SU-DHL-6 (cell line): ENCODE measurements at regions not wholly inside any gene's neighbourhood (a gene's known extent, or its start where the extent isn't known, plus 50 kb on each side); places are given as distances from the start of the nearest gene placed in this dataset.

Source experiments
- H2AFZ ChIP-seq: fragments of 200-600 bp; sonication (generic); 2 replicates; pipeline ENCODE4 v1.6.1; 2014; ENCODE audit warnings: low read depth, mild to moderate bottlenecking, moderate library complexity, mixed read lengths, antibody characterized with exemption, low read length; ENCODE audit not compliant: severe bottlenecking
- H3F3A ChIP-seq: fragments of 200-600 bp; shearing (Covaris generic); 2 replicates; pipeline ENCODE4 v1.6.0; 2016; ENCODE audit warnings: antibody characterized with exemption, mild to moderate bottlenecking; ENCODE audit not compliant: insufficient read depth
- H3K27ac ChIP-seq: fragments of 200-600 bp; sonication (generic); 2 replicates; pipeline ENCODE4 v1.5.1; 2016; ENCODE audit warnings: low read depth, mild to moderate bottlenecking, low read length, moderate library complexity, mixed read lengths
- H3K27me3 ChIP-seq: fragments of 200-600 bp; sonication (generic), shearing (Covaris generic); 2 replicates; pipeline ENCODE4 v1.6.0; 2014; ENCODE audit warnings: mild to moderate bottlenecking, low read length
- H3K36me3 ChIP-seq: fragments of 200-600 bp; sonication (generic); 2 replicates; pipeline ENCODE4 v1.6.1; 2014; ENCODE audit warnings: mild to moderate bottlenecking, low read length, mixed read lengths
- H3K4me2 ChIP-seq: fragments of 300-600, 200-600 bp; shearing (Covaris generic), sonication (generic); 2 replicates; pipeline ENCODE4 v1.6.0; 2014; ENCODE audit warnings: low read length, low read depth, mild to moderate bottlenecking; ENCODE audit not compliant: poor library complexity, severe bottlenecking
- H3K4me3 ChIP-seq: fragments of 200-600 bp; sonication (generic); 2 replicates; pipeline ENCODE4 v1.5.1; 2014; ENCODE audit warnings: antibody characterized with exemption, low read length, mild to moderate bottlenecking, mixed read lengths; ENCODE audit not compliant: insufficient read depth, poor library complexity, severe bottlenecking
- H3K79me2 ChIP-seq: fragments of 200-600 bp; sonication (generic); 2 replicates; pipeline ENCODE4 v1.6.1; 2014; ENCODE audit warnings: mild to moderate bottlenecking, low read length, moderate library complexity; ENCODE audit not compliant: insufficient read depth
- H3K9ac ChIP-seq: fragments of 200-600 bp; sonication (generic); 2 replicates; pipeline ENCODE4 v1.7.0; 2014; ENCODE audit warnings: mild to moderate bottlenecking, low read length
- H3K9me2 ChIP-seq: fragments of 200-600 bp; sonication (generic); replicated peaks from 2 replicates; pipeline ENCODE4 v1.6.1; 2014; ENCODE audit warnings: low read length; ENCODE audit not compliant: insufficient read depth
- H3K9me3 ChIP-seq: fragments of 200-600 bp; sonication (generic); 2 replicates; pipeline ENCODE4 v1.6.1; 2014; ENCODE audit warnings: low read length, mixed read lengths; ENCODE audit not compliant: insufficient read depth
- H4K20me1 ChIP-seq: fragments of 200-600 bp; sonication (generic); 2 replicates; pipeline ENCODE4 v1.6.1; 2014; ENCODE audit warnings: low read depth, mild to moderate bottlenecking, antibody characterized with exemption, low read length, moderate library complexity, mixed read lengths
- EZH2phosphoT487 ChIP-seq: fragments of 200-600 bp; sonication (generic), shearing (Covaris generic); conservative IDR thresholded peaks from 2 replicates; pipeline ENCODE4 v1.6.1; 2018; ENCODE audit warnings: mild to moderate bottlenecking, antibody characterized with exemption, low read length, moderate library complexity, mixed read lengths
- TF ChIP-seq, protein P1 (sequence below): fragments of 200-600 bp; sonication (generic); IDR thresholded peaks from one replicate; pipeline ENCODE4 v1.5.1; 2017; ENCODE audit warnings: antibody characterized with exemption, mild to moderate bottlenecking, low read length, moderate library complexity; ENCODE audit not compliant: insufficient read depth, poor library complexity, severe bottlenecking

DNA sequence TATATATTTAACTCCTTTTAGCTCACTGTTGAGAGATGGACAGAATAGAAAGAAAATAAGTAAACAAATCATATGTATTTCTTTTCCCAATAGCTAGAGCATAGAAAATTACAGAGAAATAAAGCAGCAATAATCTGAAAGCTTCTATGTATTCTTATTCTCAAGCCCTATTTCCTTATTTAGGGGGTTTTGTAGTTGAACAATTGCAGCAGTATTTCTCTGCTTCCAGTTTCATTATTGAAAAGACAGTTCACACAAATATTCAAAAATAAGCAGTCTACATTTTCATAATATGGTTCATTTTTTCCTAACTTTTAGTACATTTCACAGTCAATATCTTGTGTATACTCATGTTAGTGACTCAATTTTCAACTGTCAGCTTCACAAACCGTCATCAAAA, 638.2 kb downstream of the MRPL39 start:
- Histone ChIP-seq H3K36me3 (no peaks in the 10 kb centered on the region), H3K9me2 (no peaks in the 10 kb centered on the region)
- TF ChIP-seq EZH2phosphoT487 = no peak
- TF ChIP-seq, protein P1, sequence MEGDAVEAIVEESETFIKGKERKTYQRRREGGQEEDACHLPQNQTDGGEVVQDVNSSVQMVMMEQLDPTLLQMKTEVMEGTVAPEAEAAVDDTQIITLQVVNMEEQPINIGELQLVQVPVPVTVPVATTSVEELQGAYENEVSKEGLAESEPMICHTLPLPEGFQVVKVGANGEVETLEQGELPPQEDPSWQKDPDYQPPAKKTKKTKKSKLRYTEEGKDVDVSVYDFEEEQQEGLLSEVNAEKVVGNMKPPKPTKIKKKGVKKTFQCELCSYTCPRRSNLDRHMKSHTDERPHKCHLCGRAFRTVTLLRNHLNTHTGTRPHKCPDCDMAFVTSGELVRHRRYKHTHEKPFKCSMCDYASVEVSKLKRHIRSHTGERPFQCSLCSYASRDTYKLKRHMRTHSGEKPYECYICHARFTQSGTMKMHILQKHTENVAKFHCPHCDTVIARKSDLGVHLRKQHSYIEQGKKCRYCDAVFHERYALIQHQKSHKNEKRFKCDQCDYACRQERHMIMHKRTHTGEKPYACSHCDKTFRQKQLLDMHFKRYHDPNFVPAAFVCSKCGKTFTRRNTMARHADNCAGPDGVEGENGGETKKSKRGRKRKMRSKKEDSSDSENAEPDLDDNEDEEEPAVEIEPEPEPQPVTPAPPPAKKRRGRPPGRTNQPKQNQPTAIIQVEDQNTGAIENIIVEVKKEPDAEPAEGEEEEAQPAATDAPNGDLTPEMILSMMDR = no peak

GRCh38 chr21:24955275-24955961, 651.9 kb downstream of the MRPL39 start:
- H2AFZ ChIP-seq = no peak overlapping the region
- H3K79me2 ChIP-seq = no peaks in the 10 kb centered on the region
- no peak overlapping the region for H3K9ac ChIP-seq
- no peaks in the 10 kb centered on the region for H4K20me1 ChIP-seq
- no peaks in the 10 kb centered on the region for H3K9me3 ChIP-seq
- no peaks in the 10 kb centered on the region for H3F3A ChIP-seq
- no peak overlapping the region for H3K4me2 ChIP-seq
- no peaks in the 10 kb centered on the region for H3K27me3 ChIP-seq
- no peaks in the 10 kb centered on the region for H3K9me2 ChIP-seq
- H3K36me3 ChIP-seq = no peaks in the 10 kb centered on the region
- no peak overlapping the region for H3K4me3 ChIP-seq
- TF ChIP-seq EZH2phosphoT487 = no peak
- TF ChIP-seq, protein P1 = no peak
- H3K27ac ChIP-seq = no peak overlapping the region

More for the DNA sequence above, 638.2 kb downstream of the MRPL39 start:
- Histone ChIP-seq H2AFZ (peak overlapping the region; percentile 26), H3K27ac (no peak overlapping the region), H3K79me2 (no peaks in the 10 kb centered on the region), H4K20me1 (no peaks in the 10 kb centered on the region), H3K9me3 (0 out of 2 replicates have a peak, but pooled peaks cover 4% of the 10 kb centered on the region), H3F3A (no peaks in the 10 kb centered on the region), H3K9ac (no peak overlapping the region), H3K27me3 (no peaks in the 10 kb centered on the region), H3K4me3 (no peak overlapping the region), H3K4me2 (no peak overlapping the region)

GRCh38 chr21:24948186-24948585, 659.1 kb downstream of the MRPL39 start:
- no peaks in the 10 kb centered on the region for H3K79me2 ChIP-seq
- H3K4me2 ChIP-seq = no peak overlapping the region
- no peak overlapping the region for H2AFZ ChIP-seq
- no peaks in the 10 kb centered on the region for H3K36me3 ChIP-seq
- no peaks in the 10 kb centered on the region for H3F3A ChIP-seq
- H4K20me1 ChIP-seq = no peaks in the 10 kb centered on the region
- H3K27ac ChIP-seq = no peak overlapping the region
- H3K9me2 ChIP-seq = no peaks in the 10 kb centered on the region
- no peak overlapping the region for H3K9ac ChIP-seq
- H3K27me3 ChIP-seq = no peaks in the 10 kb centered on the region
- H3K9me3 ChIP-seq = no peaks in the 10 kb centered on the region
- H3K4me3 ChIP-seq = no peak overlapping the region
- TF ChIP-seq EZH2phosphoT487 = no peak
- TF ChIP-seq, protein P1 = no peak
